ENCODE measurements at regions not wholly inside any gene's neighbourhood (a gene's known extent, or its start where the extent isn't known, plus 50 kb on each side); places are given as distances from the start of the nearest gene placed in this dataset.

GRCh38 chr20:22460231-22460630 is 124.1 kb downstream of the FOXA2 start:
- Histone ChIP-seq H4K91ac (ENCODE audit: insufficient read length, low read depth, low read length) (no peak overlapping the region), H3K14ac (ENCODE audit: insufficient read depth, low read length) (no peak overlapping the region), H3K4me1 (ENCODE audit: insufficient read depth, low read length) (peaks cover 4% of the 10 kb centered on the region; the same call in 1 of the 2 replicates), H3K79me1 (ENCODE audit: insufficient read depth, low read depth, low read length, poor library complexity, severe bottlenecking) (no peaks in the 10 kb centered on the region), H2BK20ac (ENCODE audit: low read depth, low read length, poor library complexity, severe bottlenecking) (no peak overlapping the region), H4K20me1 (ENCODE audit: control insufficient read depth, insufficient read depth, insufficient read length) (no peaks in the 10 kb centered on the region), H2BK120ac (ENCODE audit: low read depth, low read length, poor library complexity, severe bottlenecking) (no peak overlapping the region), H3K27ac (ENCODE audit: insufficient read length, low read depth, low read length) (no peak overlapping the region), H3K23me2 (ENCODE audit: insufficient read length, low read depth, low read length, poor library complexity, severe bottlenecking) (no peaks in the 10 kb centered on the region), H3K23ac (ENCODE audit: insufficient read length, low read depth, low read length) (no peak overlapping the region), H4K5ac (ENCODE audit: insufficient read length, low read depth, low read length) (no peak overlapping the region), H3K79me2 (ENCODE audit: insufficient read depth, low read length) (no peaks in the 10 kb centered on the region), H3K9ac (ENCODE audit: extremely low read depth, insufficient read length, low read length) (no peak overlapping the region), H3K18ac (ENCODE audit: insufficient read length, low read depth, low read length) (no peak overlapping the region), H2BK15ac (ENCODE audit: low read depth, low read length) (no peak overlapping the region), H3K27me3 (ENCODE audit: insufficient read depth, low read length) (peaks cover 16% of the 10 kb centered on the region), H3K4ac (ENCODE audit: low read depth, low read length) (no peak overlapping the region), H3T11ph (ENCODE audit: low read length) (no peak overlapping the region), H2BK12ac (ENCODE audit: insufficient read length, low read depth, low read length) (no peak overlapping the region), H3K9me3 (ENCODE audit: control insufficient read depth, low read depth, low read length) (no peaks in the 10 kb centered on the region), H4K8ac (replicated peaks; ENCODE audit: insufficient read length, low read depth, low read length) (no peak overlapping the region), H3K56ac (ENCODE audit: insufficient read length, low read depth, low read length) (no peak overlapping the region), H2AFZ (ENCODE audit: low read length) (no peak overlapping the region), H2BK5ac (ENCODE audit: insufficient read length, low read length) (no peak overlapping the region), H3K4me2 (ENCODE audit: insufficient read depth, insufficient read length, low read length) (no peak overlapping the region), H2AK5ac (ENCODE audit: insufficient read length, low read length) (no peak overlapping the region)
- peaks cover 95% of the 10 kb centered on the region for H3K27me3 Mint-ChIP-seq (ENCODE audit: low read depth)
- no peaks in the 10 kb centered on the region; a peak in 1 of 5 replicates for H3K9me3 Mint-ChIP-seq
- WGBS (ENCODE audit: extremely low coverage, insufficient read length, low lambda C conversion rate), result no CpG with 5 or more reads among the region's 1 CpG
- no peak for TF ChIP-seq CTCF (conservative IDR thresholded peaks at IDR 0.05)
- H3K36me3 Mint-ChIP-seq (ENCODE audit: insufficient read depth in 1 of 3, low read depth in 3 of 3), result no peaks in the 10 kb centered on the region
- no peak overlapping the region for H3K4me3 Mint-ChIP-seq
- H3K4me1 Mint-ChIP-seq, result peaks cover 27 to 34% of the 10 kb centered on the region in 2 experiments
- no peak overlapping the region for H3K27ac Mint-ChIP-seq
- DNase-seq, result no peak

Data from H9 (cell line).